ENCODE measurements at regions not wholly inside any gene's neighbourhood (a gene's known extent, or its start where the extent isn't known, plus 50 kb on each side); places are given as distances from the start of the nearest gene placed in this dataset.

GRCh38 chr7:125450749-125451148 is 521.1 kb upstream of the POT1 start:
- no peaks in the 10 kb centered on the region; the same call in 1 of the 2 replicates for H3K9me2 ChIP-seq (ENCODE audit: insufficient read depth)
- ChIA-PET POLR2A (ENCODE audit: unreplicated experiment) (no interaction called here), CTCF (no interaction called here)
- TF ChIP-seq EZH2 (IDR thresholded peaks at IDR 0.05; ENCODE audit: low read depth): no peak
- TF ChIP-seq CTCF (conservative IDR thresholded peaks at IDR 0.05): no peak
- H3K27me3 ChIP-seq (ENCODE audit: insufficient read depth, low read depth): no peaks in the 10 kb centered on the region
- no peaks in the 10 kb centered on the region for H3K9me3 ChIP-seq (ENCODE audit: insufficient read depth, low read depth)
- no peaks in the 10 kb centered on the region for H3K79me2 ChIP-seq (ENCODE audit: low read depth)
- H3K27ac ChIP-seq: no peak overlapping the region
- no peaks in the 10 kb centered on the region for H3K4me1 ChIP-seq (replicated peaks; ENCODE audit: insufficient read depth)
- H3K4me2 ChIP-seq: no peak overlapping the region
- no peak overlapping the region for H2AFZ ChIP-seq
- no peaks in the 10 kb centered on the region for H3K36me3 ChIP-seq (ENCODE audit: low read depth)
- no peak for DNase-seq
- intact Hi-C loops (cut with micrococcal nuclease; ENCODE audit: unreplicated experiment): no loop called here
- H3F3A ChIP-seq (ENCODE audit: insufficient read depth, low read depth): no peaks in the 10 kb centered on the region
- H4K20me1 ChIP-seq (ENCODE audit: insufficient read depth): no peaks in the 10 kb centered on the region
- BruUV-seq (replicated peaks): no TSS peak
- no peak overlapping the region for H3K4me3 ChIP-seq

GRCh38 chr7:125445836-125446235 is 516.2 kb upstream of the POT1 start:
- intact Hi-C loops (cut with micrococcal nuclease; ENCODE audit: unreplicated experiment): no loop called here
- no peak overlapping the region for H3K4me2 ChIP-seq
- CTCF ChIA-PET: interaction anchor here (0.6 kb wide), 1 partner anchor 21 kb away, joined by 3 read pairs; no protein-coding TSS in a partner anchor

GRCh38 chr7:125444864-125445263 is 515.2 kb upstream of the POT1 start:
- intact Hi-C loops (cut with micrococcal nuclease; ENCODE audit: unreplicated experiment): no loop called here
- H3F3A ChIP-seq (ENCODE audit: insufficient read depth, low read depth): no peaks in the 10 kb centered on the region
- DNase-seq: no peak
- no peaks in the 10 kb centered on the region for H3K27me3 ChIP-seq (ENCODE audit: insufficient read depth, low read depth)
- no peaks in the 10 kb centered on the region for H3K9me3 ChIP-seq (ENCODE audit: insufficient read depth, low read depth)
- no peaks in the 10 kb centered on the region for H3K9me2 ChIP-seq (ENCODE audit: insufficient read depth)
- no peak overlapping the region for H3K4me3 ChIP-seq
- BruUV-seq (replicated peaks): no TSS peak
- TF ChIP-seq CTCF (conservative IDR thresholded peaks at IDR 0.05) (no peak), EZH2 (IDR thresholded peaks at IDR 0.05; ENCODE audit: low read depth) (no peak)
- no peak overlapping the region for H3K27ac ChIP-seq
- H3K4me2 ChIP-seq: no peak overlapping the region
- no peaks in the 10 kb centered on the region for H3K79me2 ChIP-seq (ENCODE audit: low read depth)
- H2AFZ ChIP-seq: no peak overlapping the region
- no peaks in the 10 kb centered on the region for H4K20me1 ChIP-seq (ENCODE audit: insufficient read depth)
- no peaks in the 10 kb centered on the region for H3K36me3 ChIP-seq (ENCODE audit: low read depth)
- CTCF ChIA-PET: no interaction called here
- no peaks in the 10 kb centered on the region for H3K4me1 ChIP-seq (replicated peaks; ENCODE audit: insufficient read depth)
- POLR2A ChIA-PET (ENCODE audit: unreplicated experiment): no interaction called here

More at GRCh38 chr7:125445836-125446235, 516.2 kb upstream of the POT1 start:
- TF ChIP-seq CTCF (conservative IDR thresholded peaks at IDR 0.05) (no peak), EZH2 (IDR thresholded peaks at IDR 0.05; ENCODE audit: low read depth) (no peak)
- no peak for DNase-seq
- H2AFZ ChIP-seq: no peak overlapping the region
- POLR2A ChIA-PET (ENCODE audit: unreplicated experiment): no interaction called here
- H3K9me2 ChIP-seq (ENCODE audit: insufficient read depth): no peaks in the 10 kb centered on the region
- H3K27me3 ChIP-seq (ENCODE audit: insufficient read depth, low read depth): no peaks in the 10 kb centered on the region
- H3K79me2 ChIP-seq (ENCODE audit: low read depth): no peaks in the 10 kb centered on the region
- no peak overlapping the region for H3K4me3 ChIP-seq
- H3K4me1 ChIP-seq (replicated peaks; ENCODE audit: insufficient read depth): no peaks in the 10 kb centered on the region
- H3K36me3 ChIP-seq (ENCODE audit: low read depth): no peaks in the 10 kb centered on the region
- no peak overlapping the region for H3K27ac ChIP-seq
- H3K9me3 ChIP-seq (ENCODE audit: insufficient read depth, low read depth): no peaks in the 10 kb centered on the region
- H4K20me1 ChIP-seq (ENCODE audit: insufficient read depth): no peaks in the 10 kb centered on the region
- no TSS peak for BruUV-seq (replicated peaks)
- no peaks in the 10 kb centered on the region for H3F3A ChIP-seq (ENCODE audit: insufficient read depth, low read depth)
